Mucosa of descending colon (tissue), 3 donors: ENCODE measurements at regions not wholly inside any gene's neighbourhood (a gene's known extent, or its start where the extent isn't known, plus 50 kb on each side); places are given as distances from the start of the nearest gene placed in this dataset.

Experiments used
- ATAC-seq: fragments of 200-7000 bp; cut with Tn5 transposase; one replicate; pipeline ENCODE4 v1.9.1; 2020; ENCODE audit warnings: mild to moderate bottlenecking, moderate library complexity
- DNase-seq, 3 donors: peaks; one replicate each; pipeline ENCODE4 v3.0.0-alpha.2; 2020
- H3K36me3 ChIP-seq: fragments of 200-600 bp; one replicate; pipeline ENCODE4 v1.8.0; 2021; ENCODE audit warnings: low read depth, mild to moderate bottlenecking
- H3K4me1 ChIP-seq: fragments of 200-600 bp; one replicate; pipeline ENCODE4 v1.8.0; 2021; ENCODE audit warnings: low read depth, mild to moderate bottlenecking
- H3K4me3 ChIP-seq: fragments of 200-600 bp; one replicate; pipeline ENCODE4 v1.8.0; 2021; ENCODE audit warnings: mild to moderate bottlenecking
- H3K9me3 ChIP-seq: fragments of 200-600 bp; one replicate; pipeline ENCODE4 v1.8.0; 2021; ENCODE audit warnings: mild to moderate bottlenecking
- CTCF ChIP-seq: fragments of 200-600 bp; IDR thresholded peaks from one replicate; pipeline ENCODE4 v1.8.0; 2022; ENCODE audit warnings: antibody characterized with exemption, mild to moderate bottlenecking
- intact Hi-C, 2 donors: fragments of 100-400 bp; cut with DNase I in 1 of 2; cut with micrococcal nuclease in 1 of 2; formaldehyde crosslinking; loops; one replicate each; pipeline versions ENCODE4 v1.11.0 to v1.11.1; 2022; cut with DNase I, micrococcal nuclease
- donor health status: DM: no; HTN: no; CAD: no; lungs with moderate emphysema.
- donor health status: DM: no; HTN: no; CAD: no.
- donor health status: DM: no; HTN: yes; CAD: no.

GRCh38 chr4:189311251-189311650 lies 629.4 kb upstream of the FRG1 start:
- Histone ChIP-seq H3K9me3 (peaks cover 6% of the 10 kb centered on the region), H3K4me3 (no peak overlapping the region), H3K36me3 (no peaks in the 10 kb centered on the region), H3K4me1 (no peaks in the 10 kb centered on the region)
- intact Hi-C loops: no loop called here
- no peak for ATAC-seq
- no peak for TF ChIP-seq CTCF
- no peak for DNase-seq

DNA sequence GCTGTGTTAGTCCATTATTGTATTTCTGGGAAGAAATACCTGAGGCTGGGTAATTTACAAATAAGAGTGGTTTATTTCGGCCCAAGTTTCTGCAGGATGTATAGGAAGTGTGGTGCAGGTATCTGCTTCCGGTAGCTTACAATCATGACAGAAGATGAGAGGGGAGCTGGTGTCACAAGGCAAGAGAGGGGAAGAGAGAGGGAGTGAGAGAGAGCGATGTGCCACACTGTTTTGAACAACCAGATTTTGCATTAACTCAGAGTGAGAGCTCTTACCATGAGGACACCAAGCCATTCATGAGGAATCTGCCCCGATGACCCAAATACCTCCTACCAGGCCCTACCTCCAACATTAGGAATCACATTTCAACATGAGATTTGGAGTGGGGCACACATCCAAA lies 627.6 kb upstream of the FRG1 start:
- Histone ChIP-seq H3K36me3 (no peaks in the 10 kb centered on the region), H3K9me3 (peaks cover 3% of the 10 kb centered on the region), H3K4me1 (no peaks in the 10 kb centered on the region), H3K4me3 (no peak overlapping the region)
- TF ChIP-seq CTCF: no peak
- ATAC-seq: no peak
- intact Hi-C loops: no loop called here
- no peak for DNase-seq

DNA sequence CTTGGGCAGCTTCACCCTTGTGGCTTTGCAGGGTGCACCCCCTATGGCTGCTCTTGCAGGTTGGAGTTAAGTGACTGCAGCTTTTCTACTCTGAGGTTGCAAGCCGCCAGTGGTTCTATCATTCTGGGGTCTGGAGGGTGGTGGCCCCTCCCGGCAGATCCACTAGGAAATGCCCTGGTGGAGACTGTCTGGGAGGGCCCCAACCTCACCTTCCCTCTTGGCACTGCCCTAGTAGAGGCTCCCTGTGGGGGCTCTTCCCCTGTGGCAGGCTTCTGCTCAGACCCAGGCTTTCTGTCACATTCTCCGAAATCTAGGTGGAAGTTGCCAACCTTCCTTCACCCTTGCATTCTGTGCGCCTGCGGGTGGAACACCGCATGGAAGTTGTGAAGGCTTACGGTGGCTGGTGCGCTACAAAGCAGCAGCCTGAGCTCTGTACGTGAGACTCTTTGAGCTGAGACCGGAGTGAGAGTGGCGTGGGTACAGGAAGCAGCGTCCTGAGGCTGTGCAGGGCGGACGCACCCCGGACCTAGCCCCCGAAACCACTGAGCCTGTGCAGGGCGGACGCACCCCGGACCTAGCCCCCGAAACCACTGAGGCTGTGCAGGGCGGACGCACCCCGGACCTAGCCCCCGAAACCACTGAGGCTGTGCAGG lies 626.7 kb upstream of the FRG1 start:
- H3K9me3 ChIP-seq: peaks cover 3% of the 10 kb centered on the region
- no peaks in the 10 kb centered on the region for H3K36me3 ChIP-seq
- no peaks in the 10 kb centered on the region for H3K4me1 ChIP-seq
- intact Hi-C loops: no loop called here
- H3K4me3 ChIP-seq: no peak overlapping the region
- no peak for TF ChIP-seq CTCF
- ATAC-seq (no peak), DNase-seq (no peak)

GRCh38 chr4:189322426-189322825 lies 618.2 kb upstream of the FRG1 start:
- DNase-seq (no peak), ATAC-seq (no peak)
- Histone ChIP-seq H3K9me3 (no peaks in the 10 kb centered on the region), H3K4me3 (no peak overlapping the region), H3K4me1 (no peaks in the 10 kb centered on the region), H3K36me3 (no peaks in the 10 kb centered on the region)
- TF ChIP-seq CTCF: no peak
- intact Hi-C loops: no loop called here

DNA sequence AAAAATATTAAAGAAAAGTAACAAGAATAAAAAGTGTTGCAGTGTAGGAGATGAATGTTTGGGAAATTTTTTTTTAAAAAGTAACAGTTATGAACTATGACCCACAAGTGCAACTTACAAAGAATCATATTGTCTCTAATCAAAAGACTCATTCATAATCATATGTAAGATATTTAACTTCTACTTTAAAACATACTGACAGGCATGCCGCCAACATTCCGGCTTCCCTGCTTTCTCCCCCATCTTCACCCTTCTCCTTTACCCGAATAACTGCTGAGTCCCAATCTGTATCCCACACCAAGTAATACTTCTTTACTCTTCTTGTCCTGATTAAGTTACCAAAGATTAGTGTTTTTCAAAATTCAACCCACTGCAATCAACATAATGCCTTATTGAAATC lies 598.8 kb upstream of the FRG1 start:
- DNase-seq: no peak
- Histone ChIP-seq H3K9me3 (peaks cover 8% of the 10 kb centered on the region), H3K36me3 (no peaks in the 10 kb centered on the region), H3K4me1 (no peaks in the 10 kb centered on the region), H3K4me3 (no peak overlapping the region)
- intact Hi-C loops: no loop called here
- ATAC-seq: no peak
- no peak for TF ChIP-seq CTCF

DNA sequence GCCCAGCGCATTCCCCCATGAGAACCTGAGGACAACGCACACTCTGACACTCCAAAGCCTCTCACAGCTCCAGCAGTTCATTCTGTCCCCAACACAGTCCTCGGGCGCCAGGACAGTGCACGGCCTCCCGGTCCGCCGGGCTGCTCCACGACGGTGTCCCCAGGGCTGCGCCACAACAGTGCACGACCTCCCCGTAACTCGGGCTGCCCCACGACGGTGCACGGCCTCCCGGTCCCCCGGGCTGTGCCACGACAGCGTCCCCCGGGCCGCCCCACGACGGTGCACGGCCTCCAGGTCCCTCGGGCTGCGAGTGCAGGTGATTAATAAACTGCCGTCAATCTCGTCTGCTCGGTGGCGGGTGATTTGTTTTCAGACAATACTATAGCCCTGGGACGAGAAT lies 585.1 kb upstream of the FRG1 start:
- Histone ChIP-seq H3K4me1 (no peaks in the 10 kb centered on the region), H3K4me3 (no peak overlapping the region), H3K9me3 (peaks cover 2% of the 10 kb centered on the region), H3K36me3 (no peaks in the 10 kb centered on the region)
- DNase-seq (no peak), ATAC-seq (no peak)
- TF ChIP-seq CTCF: no peak
- intact Hi-C loops: no loop called here
